Cardiac fibroblast (primary cell): ENCODE measurements at regions not wholly inside any gene's neighbourhood (a gene's known extent, or its start where the extent isn't known, plus 50 kb on each side); places are given as distances from the start of the nearest gene placed in this dataset.
A peak's percentile ranks its signal among the peaks of the same experiment; 100 is the strongest.

Experiments used
- DNase-seq, 2 donors: peaks; one replicate each; pipeline versions ENCODE4 v3.0.0 to v3.0.0-alpha.2; 2010; ENCODE audit warnings: low read depth in 2 of 2
- H3K4me3 ChIP-seq, 2 donors: replicated peaks in 1 of 2; 1 replicate in 1 of 2; 2 replicates in 1 of 2; pipeline ENCODE4 v1.5.1; 2011; ENCODE audit warnings: low read depth in 2 of 2, low read length in 2 of 2, mild to moderate bottlenecking in 2 of 2, moderate library complexity in 1 of 2
- TF ChIP-seq, protein P1 (sequence below): IDR thresholded peaks from one replicate; pipeline ENCODE4 v1.5.1; 2011; ENCODE audit warnings: low read depth, mild to moderate bottlenecking, low read length, inconsistent platforms

GRCh38 chr6:28585335-28585734, 59.7 kb downstream of the GPX5 start:
- TF ChIP-seq, protein P1, sequence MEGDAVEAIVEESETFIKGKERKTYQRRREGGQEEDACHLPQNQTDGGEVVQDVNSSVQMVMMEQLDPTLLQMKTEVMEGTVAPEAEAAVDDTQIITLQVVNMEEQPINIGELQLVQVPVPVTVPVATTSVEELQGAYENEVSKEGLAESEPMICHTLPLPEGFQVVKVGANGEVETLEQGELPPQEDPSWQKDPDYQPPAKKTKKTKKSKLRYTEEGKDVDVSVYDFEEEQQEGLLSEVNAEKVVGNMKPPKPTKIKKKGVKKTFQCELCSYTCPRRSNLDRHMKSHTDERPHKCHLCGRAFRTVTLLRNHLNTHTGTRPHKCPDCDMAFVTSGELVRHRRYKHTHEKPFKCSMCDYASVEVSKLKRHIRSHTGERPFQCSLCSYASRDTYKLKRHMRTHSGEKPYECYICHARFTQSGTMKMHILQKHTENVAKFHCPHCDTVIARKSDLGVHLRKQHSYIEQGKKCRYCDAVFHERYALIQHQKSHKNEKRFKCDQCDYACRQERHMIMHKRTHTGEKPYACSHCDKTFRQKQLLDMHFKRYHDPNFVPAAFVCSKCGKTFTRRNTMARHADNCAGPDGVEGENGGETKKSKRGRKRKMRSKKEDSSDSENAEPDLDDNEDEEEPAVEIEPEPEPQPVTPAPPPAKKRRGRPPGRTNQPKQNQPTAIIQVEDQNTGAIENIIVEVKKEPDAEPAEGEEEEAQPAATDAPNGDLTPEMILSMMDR = peak; percentile 29
- no peak overlapping the region for H3K4me3 ChIP-seq
- peak; percentile 51 to 81 for DNase-seq

GRCh38 chr6:28586324-28586723, 60.6 kb downstream of the GPX5 start:
- DNase-seq = no peak
- TF ChIP-seq, protein P1 = no peak
- H3K4me3 ChIP-seq = no peak overlapping the region

- peak; percentile 40 to 48 for DNase-seq
- H3K4me3 ChIP-seq = peak overlapping the region; percentile 58
- TF ChIP-seq, protein P1 = no peak
These were observed 61.5 kb downstream of the GPX5 start for GRCh38 chr6:28586962-28587745.

DNA sequence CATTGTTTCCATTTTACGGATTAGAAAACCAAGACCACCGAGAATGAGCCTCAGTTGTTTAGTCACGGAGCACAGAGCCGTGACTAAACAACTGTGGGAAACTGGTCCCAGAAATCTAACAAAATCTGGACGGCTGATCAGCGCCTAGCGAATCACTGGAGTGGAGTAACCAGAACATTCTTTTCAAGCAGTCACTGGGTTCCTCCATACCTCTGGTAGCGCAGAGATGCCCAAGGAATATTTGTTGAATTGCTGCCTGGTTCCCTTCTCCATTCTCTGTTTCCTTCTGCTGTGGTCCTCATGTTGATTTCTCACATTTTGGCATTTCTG, 62.0 kb downstream of the GPX5 start:
- TF ChIP-seq, protein P1 = no peak
- DNase-seq = peak in 1 of 2 donors; percentile 20
- H3K4me3 ChIP-seq = peak overlapping the region; percentile 58

GRCh38 chr6:28588666-28589065, 63.0 kb downstream of the GPX5 start:
- TF ChIP-seq, protein P1 = no peak
- DNase-seq = no peak
- no peak overlapping the region for H3K4me3 ChIP-seq

GRCh38 chr6:28589234-28589956, 63.7 kb downstream of the GPX5 start:
- TF ChIP-seq, protein P1 = no peak
- peak; percentile 89 to 98 for DNase-seq
- H3K4me3 ChIP-seq = peak overlapping the region; percentile 26 to 30
